Lower lobe of right lung (tissue), 2 donors: ENCODE measurements at regions not wholly inside any gene's neighbourhood (a gene's known extent, or its start where the extent isn't known, plus 50 kb on each side); places are given as distances from the start of the nearest gene placed in this dataset.

ENCODE experiments used
- ATAC-seq, 2 donors: fragments of 200-7000 bp; cut with Tn5 transposase; one replicate each; pipeline ENCODE4 v1.9.1; 2020 to 2022; ENCODE audit warnings: mild to moderate bottlenecking in 2 of 2, moderate library complexity in 2 of 2
- DNase-seq: peaks from one replicate; pipeline ENCODE4 v3.0.0-alpha.2; 2020
- H3K27ac ChIP-seq: fragments of 200-600 bp; one replicate; pipeline ENCODE4 v1.8.0; 2022
- H3K27me3 ChIP-seq: fragments of 200-600 bp; one replicate; pipeline ENCODE4 v1.8.0; 2022; ENCODE audit warnings: low read depth
- H3K36me3 ChIP-seq: fragments of 200-600 bp; one replicate; pipeline ENCODE4 v1.8.0; 2022; ENCODE audit warnings: mild to moderate bottlenecking
- H3K4me1 ChIP-seq: fragments of 200-600 bp; one replicate; pipeline ENCODE4 v1.8.0; 2022
- H3K4me3 ChIP-seq: fragments of 200-600 bp; one replicate; pipeline ENCODE4 v1.8.0; 2022; ENCODE audit warnings: mild to moderate bottlenecking
- H3K9me3 ChIP-seq: fragments of 200-600 bp; one replicate; pipeline ENCODE4 v1.8.0; 2022
- intact Hi-C: fragments of 100-400 bp; cut with DNase I; formaldehyde crosslinking; loops from one replicate; pipeline ENCODE4 v1.11.0; 2022
- TF ChIP-seq, protein P1 (sequence below): fragments of 200-600 bp; IDR thresholded peaks from one replicate; pipeline ENCODE4 v1.8.0; 2022; ENCODE audit warnings: antibody characterized with exemption, mild to moderate bottlenecking
- donor health status: DM: no; HTN: yes; CAD: no; lungs with severe emphysema.

DNA sequence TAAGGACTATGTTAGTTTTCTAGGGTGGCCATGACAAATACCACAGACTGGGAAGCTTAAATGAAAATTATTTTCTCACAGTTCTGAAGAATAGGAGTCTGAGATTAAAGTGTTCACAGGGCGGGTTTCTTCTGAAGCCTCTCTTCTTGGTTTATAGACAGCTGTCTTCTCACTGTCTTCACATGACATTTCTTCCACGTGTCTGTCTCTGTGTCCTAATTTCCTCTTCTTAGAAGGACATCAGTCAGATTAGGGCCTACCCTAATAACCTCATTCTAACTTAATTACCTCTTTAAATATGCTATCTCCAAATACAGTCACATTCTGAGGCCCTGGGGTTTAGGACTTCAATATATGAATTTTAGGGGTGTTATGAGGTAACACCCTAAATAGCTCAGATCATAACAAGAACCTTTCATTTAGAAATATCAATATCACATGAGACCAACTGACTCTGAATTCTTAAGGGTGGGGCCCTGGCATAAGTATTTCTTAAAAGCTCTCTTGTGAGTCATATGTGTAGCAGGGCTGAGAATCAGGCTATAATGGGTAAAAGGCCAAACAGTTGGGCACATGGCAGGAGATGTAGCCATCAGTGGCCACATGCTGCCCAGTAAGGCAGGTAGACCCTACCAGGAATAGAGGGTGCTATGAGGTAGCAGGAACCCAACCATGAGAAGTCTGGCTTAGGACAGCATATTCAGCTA is 62.0 kb upstream of the TENT5A start:
- no peaks in the 10 kb centered on the region for H3K27me3 ChIP-seq
- no peak overlapping the region for H3K4me3 ChIP-seq
- TF ChIP-seq, protein P1, sequence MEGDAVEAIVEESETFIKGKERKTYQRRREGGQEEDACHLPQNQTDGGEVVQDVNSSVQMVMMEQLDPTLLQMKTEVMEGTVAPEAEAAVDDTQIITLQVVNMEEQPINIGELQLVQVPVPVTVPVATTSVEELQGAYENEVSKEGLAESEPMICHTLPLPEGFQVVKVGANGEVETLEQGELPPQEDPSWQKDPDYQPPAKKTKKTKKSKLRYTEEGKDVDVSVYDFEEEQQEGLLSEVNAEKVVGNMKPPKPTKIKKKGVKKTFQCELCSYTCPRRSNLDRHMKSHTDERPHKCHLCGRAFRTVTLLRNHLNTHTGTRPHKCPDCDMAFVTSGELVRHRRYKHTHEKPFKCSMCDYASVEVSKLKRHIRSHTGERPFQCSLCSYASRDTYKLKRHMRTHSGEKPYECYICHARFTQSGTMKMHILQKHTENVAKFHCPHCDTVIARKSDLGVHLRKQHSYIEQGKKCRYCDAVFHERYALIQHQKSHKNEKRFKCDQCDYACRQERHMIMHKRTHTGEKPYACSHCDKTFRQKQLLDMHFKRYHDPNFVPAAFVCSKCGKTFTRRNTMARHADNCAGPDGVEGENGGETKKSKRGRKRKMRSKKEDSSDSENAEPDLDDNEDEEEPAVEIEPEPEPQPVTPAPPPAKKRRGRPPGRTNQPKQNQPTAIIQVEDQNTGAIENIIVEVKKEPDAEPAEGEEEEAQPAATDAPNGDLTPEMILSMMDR, result no peak
- no peaks in the 10 kb centered on the region for H3K9me3 ChIP-seq
- DNase-seq, result no peak
- H3K36me3 ChIP-seq, result no peaks in the 10 kb centered on the region
- peak overlapping the region; percentile 59 for H3K27ac ChIP-seq
- intact Hi-C loops, result no loop called here
- peak; percentile 77 to 80 for ATAC-seq
- peaks cover 15% of the 10 kb centered on the region for H3K4me1 ChIP-seq

DNA sequence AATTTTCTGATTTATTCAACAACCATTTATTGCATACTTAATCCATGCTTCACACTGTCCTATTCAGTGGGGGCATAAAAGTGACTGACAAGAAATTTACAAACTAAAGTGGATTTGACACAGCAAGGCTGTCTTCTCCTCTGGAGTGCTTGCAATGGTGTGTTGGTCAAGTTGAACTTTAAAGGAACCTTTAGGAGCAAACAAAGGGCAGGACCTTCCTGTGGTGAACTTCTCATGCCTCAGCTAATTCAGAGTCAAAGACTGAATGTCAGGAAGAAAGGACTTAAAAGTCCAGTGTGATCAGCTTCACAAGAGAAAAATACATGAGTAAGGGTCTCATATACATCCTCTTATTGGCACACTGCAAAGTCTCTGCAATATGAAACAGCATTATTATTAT is 60.8 kb upstream of the TENT5A start:
- TF ChIP-seq, protein P1, result no peak
- Histone ChIP-seq H3K36me3 (no peaks in the 10 kb centered on the region), H3K27me3 (no peaks in the 10 kb centered on the region), H3K4me1 (peaks cover 9% of the 10 kb centered on the region), H3K4me3 (no peak overlapping the region), H3K9me3 (no peaks in the 10 kb centered on the region), H3K27ac (no peak overlapping the region)
- ATAC-seq (no peak), DNase-seq (no peak)
- intact Hi-C loops, result no loop called here

DNA sequence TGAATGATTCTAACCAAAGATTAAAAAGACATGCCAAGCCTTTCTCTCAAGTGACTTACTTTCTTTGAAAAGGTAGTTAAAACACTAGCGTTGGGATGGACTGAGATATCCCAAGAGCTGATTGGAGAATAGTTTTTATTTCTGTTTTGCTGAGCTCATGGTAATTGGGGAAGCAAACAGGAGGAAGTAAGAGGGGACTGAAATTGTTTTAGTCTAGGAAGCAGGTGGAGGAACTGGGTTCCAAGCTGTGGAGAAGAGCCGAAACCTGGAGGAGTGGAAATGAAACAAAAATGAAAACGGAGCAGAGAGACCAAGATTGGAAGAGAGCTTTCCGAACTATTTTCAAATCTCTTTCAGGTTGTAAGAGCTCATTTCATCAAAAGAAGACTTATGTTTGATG is 59.9 kb upstream of the TENT5A start:
- Histone ChIP-seq H3K27ac (no peak overlapping the region), H3K4me3 (peak overlapping the region; percentile 0), H3K36me3 (no peaks in the 10 kb centered on the region), H3K27me3 (no peaks in the 10 kb centered on the region), H3K9me3 (no peaks in the 10 kb centered on the region), H3K4me1 (peaks cover 6% of the 10 kb centered on the region)
- DNase-seq, result no peak
- intact Hi-C loops, result no loop called here
- ATAC-seq, result no peak
- TF ChIP-seq, protein P1, result no peak

DNA sequence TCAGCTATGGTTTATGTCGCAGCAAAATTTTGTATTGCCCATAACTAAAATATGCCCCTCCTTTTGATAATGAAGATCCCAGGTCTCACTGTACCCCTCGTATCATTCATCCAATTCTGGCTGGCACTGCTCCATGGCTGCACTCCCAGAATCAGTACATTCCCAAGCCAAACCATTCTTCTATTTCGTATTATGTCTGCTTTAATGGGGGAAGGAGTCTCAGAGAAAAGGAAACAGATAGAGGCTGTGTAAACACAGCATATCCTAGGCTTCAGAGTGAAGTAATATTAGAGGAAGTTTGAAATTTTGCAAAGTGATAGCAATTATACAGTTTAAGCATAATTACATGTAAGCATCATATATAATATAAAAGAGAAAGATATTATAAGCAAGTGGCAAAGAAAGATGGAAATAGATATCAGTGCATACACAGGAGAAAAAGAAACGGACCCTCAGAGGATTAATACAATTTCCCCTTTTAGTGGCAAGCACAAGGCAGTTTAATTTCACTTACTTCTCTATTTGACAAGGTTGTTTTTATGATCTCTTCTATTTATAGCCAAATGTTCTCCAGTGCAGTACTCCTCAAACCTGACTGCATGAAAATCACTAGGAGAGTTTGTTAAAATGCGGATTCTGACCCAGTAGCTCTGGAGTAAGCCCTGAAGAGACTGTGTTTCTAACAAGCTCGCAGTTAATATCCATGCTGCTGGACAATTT is 56.5 kb upstream of the TENT5A start:
- TF ChIP-seq, protein P1, result no peak

DNA sequence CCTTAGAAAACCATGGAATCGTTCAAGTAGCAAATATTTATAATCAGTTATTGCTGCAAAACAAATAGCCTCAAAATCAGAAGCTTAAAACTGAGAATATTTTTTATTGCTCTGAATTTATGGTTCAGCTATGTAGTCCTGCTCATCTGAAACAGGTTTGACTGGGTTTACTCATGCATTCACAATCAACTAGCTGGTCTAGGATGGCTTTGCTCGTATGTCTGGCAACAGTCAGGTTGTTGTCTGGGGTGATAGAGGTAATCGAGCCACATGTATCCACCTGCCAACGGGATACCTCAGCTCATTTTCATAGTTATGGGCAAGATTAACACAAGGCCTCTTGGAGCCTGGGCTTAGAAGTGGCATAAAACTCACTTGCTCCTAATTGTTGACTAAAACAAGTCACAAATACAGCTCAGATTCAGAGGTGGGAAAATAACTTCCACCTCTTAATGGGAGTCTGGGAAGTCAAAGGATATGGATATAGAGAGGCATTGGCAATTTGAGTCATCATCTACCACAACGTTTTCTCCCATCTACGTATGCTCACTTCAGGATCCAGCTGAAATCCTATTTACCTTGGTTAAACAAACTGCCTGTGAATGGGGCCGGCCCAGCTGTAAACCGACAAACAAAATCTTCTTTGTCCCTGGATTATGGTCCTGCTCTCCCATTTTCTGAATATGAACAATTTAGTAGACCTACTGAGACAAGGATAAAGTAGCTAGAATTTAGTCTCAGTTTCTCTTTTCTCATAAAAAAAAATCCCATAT is 54.5 kb upstream of the TENT5A start:
- Histone ChIP-seq H3K27me3 (no peaks in the 10 kb centered on the region), H3K9me3 (no peaks in the 10 kb centered on the region), H3K4me1 (no peaks in the 10 kb centered on the region), H3K27ac (no peak overlapping the region), H3K36me3 (no peaks in the 10 kb centered on the region), H3K4me3 (no peak overlapping the region)
- TF ChIP-seq, protein P1, result no peak
- ATAC-seq, result no peak
- intact Hi-C loops, result no loop called here
- DNase-seq, result no peak

More for the DNA sequence above, 56.5 kb upstream of the TENT5A start:
- peak overlapping the region; percentile 7 for H3K4me3 ChIP-seq
- H3K4me1 ChIP-seq, result no peaks in the 10 kb centered on the region
- peak overlapping the region; percentile 67 for H3K27ac ChIP-seq
- peak; percentile 42 to 59 for ATAC-seq
- no peak for DNase-seq
- no peaks in the 10 kb centered on the region for H3K36me3 ChIP-seq
- H3K27me3 ChIP-seq, result no peaks in the 10 kb centered on the region
- no peaks in the 10 kb centered on the region for H3K9me3 ChIP-seq
- intact Hi-C loops, result no loop called here
